IPS-NIHi7 (cell line): ENCODE measurements at regions not wholly inside any gene's neighbourhood (a gene's known extent, or its start where the extent isn't known, plus 50 kb on each side); places are given as distances from the start of the nearest gene placed in this dataset.

Experiments used
- DNase-seq: peaks from one replicate; pipeline ENCODE4 v3.0.0; 2012; ENCODE audit warnings: mixed read lengths; ENCODE audit errors: extremely low spot score

DNA sequence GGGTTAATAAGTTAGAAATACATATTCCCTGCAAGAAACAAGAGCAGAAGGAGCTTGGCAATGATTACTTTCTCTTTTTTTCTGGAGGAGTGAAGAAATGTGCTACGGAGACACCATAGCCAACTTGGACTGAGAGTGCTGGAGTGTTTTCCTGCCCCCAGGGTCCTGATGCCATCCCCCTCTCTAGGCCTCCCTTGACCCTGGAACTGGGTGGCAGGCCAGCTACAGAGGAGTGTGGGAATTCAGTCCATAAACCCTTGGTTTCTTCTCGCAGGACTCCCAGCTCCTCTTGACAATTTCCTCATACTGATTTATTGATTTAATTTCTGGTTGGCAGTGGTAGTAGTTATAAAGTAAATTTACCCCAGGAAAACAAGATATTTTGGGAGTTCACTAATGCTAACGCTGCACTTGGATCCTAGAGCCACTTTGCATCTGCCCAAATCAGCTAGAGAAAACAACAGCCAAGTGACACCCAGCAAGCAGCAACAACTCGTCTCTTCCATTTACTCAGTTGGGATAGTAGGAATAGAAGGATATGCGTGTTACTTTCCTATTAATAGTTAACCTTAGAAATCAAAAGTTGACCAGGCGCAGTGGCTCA lies 76.4 kb upstream of the CELF2 start:
- DNase-seq: no peak

DNA sequence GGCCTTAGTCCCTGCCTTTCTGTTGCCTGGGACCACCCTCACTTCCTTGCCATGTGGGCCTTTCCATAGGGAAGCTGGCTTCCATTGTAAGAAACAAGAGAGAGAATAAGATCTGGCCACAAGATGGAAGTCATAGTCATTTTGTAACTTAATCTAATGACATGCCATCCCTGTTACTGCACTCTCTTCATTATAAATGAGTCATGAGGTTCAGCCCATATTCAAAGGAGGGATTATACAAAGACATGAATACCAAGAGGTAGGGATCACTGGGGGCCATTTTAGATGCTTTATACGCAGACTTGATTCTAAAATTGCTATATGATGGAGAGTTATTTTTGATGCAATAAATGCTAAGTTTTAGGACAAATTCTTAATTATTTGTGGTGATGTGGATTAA lies 75.2 kb upstream of the CELF2 start:
- DNase-seq: no peak

DNA sequence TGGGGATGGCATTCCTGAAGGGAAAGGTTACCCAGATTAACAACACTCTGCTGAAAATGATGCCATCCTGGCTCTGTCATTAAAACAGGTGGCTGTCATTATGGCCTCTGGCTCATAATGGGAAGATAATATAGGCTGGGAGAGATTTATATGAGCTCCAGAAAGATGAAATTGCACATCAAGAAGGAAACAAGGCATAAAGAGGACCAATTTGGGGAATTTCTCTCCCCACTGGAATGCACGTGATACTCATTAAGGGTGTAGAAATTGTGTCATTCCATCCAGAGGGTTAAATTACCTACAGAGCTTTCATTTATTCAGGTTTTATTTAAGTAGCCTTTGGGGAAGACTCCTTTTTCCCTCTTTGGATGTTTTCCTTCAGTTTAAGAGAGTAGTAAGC lies 71.6 kb upstream of the CELF2 start:
- DNase-seq: no peak

GRCh38 chr10:10946801-10947200 lies 70.9 kb upstream of the CELF2 start:
- DNase-seq: no peak

DNA sequence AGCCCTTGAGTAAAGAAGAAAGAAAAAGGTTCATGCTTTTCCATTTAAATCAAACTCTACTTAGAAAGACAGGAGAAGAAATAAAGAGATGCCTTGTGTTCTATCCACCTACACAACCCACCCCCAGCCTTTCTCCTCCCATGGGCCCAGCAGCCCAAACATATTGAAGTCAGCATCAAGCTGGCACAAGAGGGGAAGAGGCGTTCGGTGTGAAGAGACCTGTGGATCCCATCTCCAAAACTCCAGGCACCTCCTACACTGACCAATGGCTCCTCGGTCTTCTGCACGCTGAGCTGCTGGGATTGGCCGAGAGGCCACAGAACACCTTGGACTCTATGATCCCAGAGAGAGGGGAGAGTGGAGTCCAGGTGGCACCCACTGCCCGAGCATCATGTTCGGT lies 66.0 kb upstream of the CELF2 start:
- no peak for DNase-seq

GRCh38 chr10:10952800-10953199 lies 64.9 kb upstream of the CELF2 start:
- DNase-seq: no peak

GRCh38 chr10:10956681-10957542 lies 60.8 kb upstream of the CELF2 start:
- DNase-seq: no peak

- no peak for DNase-seq
Observed at GRCh38 chr10:10958041-10958440, 59.6 kb upstream of the CELF2 start.

DNA sequence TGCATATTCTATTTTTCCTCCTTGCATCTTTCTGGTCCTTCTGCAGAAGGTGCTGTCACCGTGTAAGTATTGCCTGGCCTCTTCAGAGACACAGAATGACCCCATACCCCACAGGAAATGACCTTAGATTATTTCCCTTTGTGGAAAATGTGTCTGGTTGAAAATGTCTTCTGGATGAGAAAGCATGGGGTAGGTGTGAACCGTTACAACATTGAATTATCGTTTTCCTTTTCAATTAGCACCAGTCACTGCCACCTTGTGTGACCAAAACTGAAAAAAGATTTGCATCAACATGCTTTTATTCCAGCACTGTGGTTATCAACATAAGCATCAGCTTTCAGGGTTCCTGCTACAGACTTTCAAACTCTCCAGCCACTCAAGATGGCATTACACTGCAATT lies 58.0 kb upstream of the CELF2 start:
- DNase-seq: no peak

DNA sequence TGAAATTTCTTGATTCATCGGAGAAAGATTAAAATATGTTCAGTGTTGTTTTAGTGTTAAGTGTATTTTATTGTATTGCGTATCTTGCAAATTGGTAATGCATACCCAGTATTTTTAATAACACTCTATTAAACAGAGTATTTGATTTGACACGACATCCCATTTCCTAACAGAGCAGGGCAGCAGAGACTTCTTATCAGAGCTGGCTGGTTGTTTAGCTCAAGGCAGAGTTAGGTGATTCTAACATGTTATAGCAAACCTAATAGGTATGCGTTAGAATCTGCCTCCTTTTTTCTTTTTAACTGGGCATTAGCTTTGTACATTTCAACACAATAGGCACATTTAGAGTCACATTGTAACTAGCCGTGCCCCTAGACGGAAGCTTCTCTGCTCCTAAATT lies 57.1 kb upstream of the CELF2 start:
- DNase-seq: no peak

DNA sequence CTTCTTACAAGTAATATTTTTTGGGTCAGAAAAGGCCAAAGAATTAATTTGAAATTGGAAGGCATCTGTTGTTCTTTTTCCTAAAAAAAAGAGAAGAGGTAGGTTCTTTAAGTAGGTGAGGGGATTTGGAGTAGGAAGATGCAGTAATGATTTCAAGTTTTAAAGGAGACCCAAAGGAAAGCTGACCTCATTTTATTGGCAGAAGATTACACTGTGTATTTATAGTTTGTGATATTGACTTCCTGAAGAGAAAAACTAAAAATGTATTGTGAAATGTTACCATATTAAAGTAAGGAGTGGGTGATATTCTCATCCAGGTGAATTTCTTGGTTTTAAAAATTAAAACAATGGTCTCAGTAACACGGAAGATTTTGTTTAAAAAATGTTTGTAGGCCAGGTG lies 56.6 kb upstream of the CELF2 start:
- DNase-seq: no peak

- DNase-seq: no peak
Observed at GRCh38 chr10:10967029-10967428, 50.6 kb upstream of the CELF2 start.

- no peak for DNase-seq
Observed at GRCh38 chr10:10967581-10968256, 50.0 kb upstream of the CELF2 start.
